HepG2 (cell line): ENCODE measurements at regions not wholly inside any gene's neighbourhood (a gene's known extent, or its start where the extent isn't known, plus 50 kb on each side); places are given as distances from the start of the nearest gene placed in this dataset.

Experiments used
- ATAC-seq: fragments of 200-7000 bp; cut with Tn5 transposase; 3 replicates; pipeline ENCODE4 v1.9.1; 2020; ENCODE audit warnings: mild to moderate bottlenecking, moderate library complexity
- BruUV-seq: library from RNA; stranded (reverse); fragments of 400-500 nt; replicated peaks from 2 replicates; lab custom pipeline; 2021; lab: Mats Ljungman, UMichigan
- CTCF ChIA-PET: fragments of 300-600 bp; formaldehyde crosslinking; extraction: SDS; loops from one replicate; lab custom pipeline; 2021; ENCODE audit warnings: low total read pairs, inconsistent platforms, low intra/inter-chr PET ratio; lab: Yijun Ruan, JAX
- POLR2A ChIA-PET: fragments of 350-600 bp; sonication (Branson Sonifier 250); formaldehyde crosslinking; loops from one replicate; lab custom pipeline; 2020; ENCODE audit warnings: antibody characterized with exemption, inconsistent platforms; lab: Yijun Ruan, JAX
- DNase-seq: peaks from one replicate; pipeline ENCODE4 v3.0.0-alpha.2; 2015; ENCODE audit warnings: low spot score
- FAIRE-seq: peaks from 3 replicates; lab custom pipeline; 2011; peaks lifted over from hg19 to GRCh38; lab: Jason Lieb, UNC
- H2AFZ ChIP-seq: one replicate; pipeline ENCODE4 v1.6.1; 2011; ENCODE audit warnings: low read length, inconsistent platforms
- H3K27ac ChIP-seq: fragments of 300-600 bp; 3 replicates; pipeline ENCODE4 v1.8.0; 2011; ENCODE audit warnings: mixed run types, mild to moderate bottlenecking, mixed read lengths, low read length, inconsistent platforms; ENCODE audit not compliant: insufficient read depth; ENCODE audit errors: extremely low read length
- H3K27me3 ChIP-seq, 2 experiments: fragments of 200-600 bp in 1 of 2; 2 replicates in 1 of 2; 3 replicates in 1 of 2; pipeline versions ENCODE4 v1.6.0 to v1.8.0; 2011; ENCODE audit warnings: low read length in 2 of 2, mild to moderate bottlenecking in 2 of 2, moderate library complexity in 2 of 2, inconsistent platforms in 1 of 2; ENCODE audit not compliant: insufficient read depth in 2 of 2, control insufficient read depth in 1 of 2
- H3K36me3 ChIP-seq, 2 experiments: fragments of 200-600 bp in 1 of 2; replicated peaks in 1 of 2; 2 replicates in 1 of 2; 3 replicates in 1 of 2; pipeline versions ENCODE4 v1.5.1 to v1.8.0; 2011; ENCODE audit warnings: low read length in 2 of 2, inconsistent platforms in 1 of 2; ENCODE audit not compliant: insufficient read depth in 2 of 2, control insufficient read depth in 1 of 2
- H3K4me1 ChIP-seq: 2 replicates; pipeline ENCODE4 v1.5.1; 2012; ENCODE audit warnings: low read length, inconsistent platforms; ENCODE audit not compliant: insufficient read depth
- H3K4me2 ChIP-seq: 2 replicates; pipeline ENCODE4 v1.6.0; 2011; ENCODE audit warnings: low read depth, low read length, inconsistent platforms
- H3K4me3 ChIP-seq, 3 experiments: fragments of 200-600 bp in 1 of 3; sonication (generic), shearing (Covaris generic) in 1 of 3; replicated peaks in 1 of 3; 2 replicates each; pipeline ENCODE4 v1.5.1; 2011 to 2016; ENCODE audit warnings: low read length in 3 of 3, inconsistent platforms in 2 of 3, low read depth in 2 of 3, mild to moderate bottlenecking in 2 of 3, control low read depth in 1 of 3, mixed read lengths in 1 of 3; ENCODE audit not compliant: insufficient read depth in 1 of 3
- H3K79me2 ChIP-seq: one replicate; pipeline ENCODE4 v1.6.1; 2011; ENCODE audit warnings: low read length, inconsistent platforms; ENCODE audit not compliant: insufficient read depth
- H3K9ac ChIP-seq: 2 replicates; pipeline ENCODE4 v1.6.0; 2011; ENCODE audit warnings: mild to moderate bottlenecking, low read depth, low read length, inconsistent platforms; ENCODE audit not compliant: insufficient read depth
- H3K9me3 ChIP-seq: 2 replicates; pipeline ENCODE4 v1.5.1; 2012; ENCODE audit warnings: mild to moderate bottlenecking, low read length
- H4K20me1 ChIP-seq: 2 replicates; pipeline ENCODE4 v1.6.0; 2011; ENCODE audit warnings: inconsistent platforms, mild to moderate bottlenecking, low read length, moderate library complexity; ENCODE audit not compliant: insufficient read depth
- ARID4A ChIP-seq: sonication (generic); formaldehyde crosslinking; IDR thresholded peaks from 2 replicates; pipeline ENCODE4 v1.5.0; 2020; ENCODE audit warnings: mild to moderate bottlenecking, missing genetic modification reagents, borderline replicate concordance
- CEBPB ChIP-seq: IDR thresholded peaks from 2 replicates; pipeline ENCODE4 v1.6.1; 2011; ENCODE audit warnings: low read depth, low read length, improper control_type of control experiment, borderline replicate concordance
- KAT7 ChIP-seq: IDR thresholded peaks from 2 replicates; pipeline ENCODE4 v1.6.1; 2018; ENCODE audit warnings: borderline replicate concordance, missing compliant biosample characterization
- KDM2A ChIP-seq: sonication (generic); formaldehyde crosslinking; IDR thresholded peaks from 2 replicates; pipeline ENCODE4 v1.4.0; 2020; ENCODE audit warnings: low read depth, missing genetic modification reagents, borderline replicate concordance
- RFX1 ChIP-seq: fragments of 450-650 bp; IDR thresholded peaks from 2 replicates; pipeline ENCODE4 v1.6.1; 2017
- ZNF12 ChIP-seq: sonication (generic); formaldehyde crosslinking; IDR thresholded peaks from 2 replicates; pipeline ENCODE4 v1.5.0; 2020; ENCODE audit warnings: missing genetic modification reagents
- ZNF180 ChIP-seq: sonication (generic); formaldehyde crosslinking; IDR thresholded peaks from 2 replicates; pipeline ENCODE4 v1.4.0; 2020; ENCODE audit warnings: low read depth, missing genetic modification reagents, borderline replicate concordance
- ZNF761 ChIP-seq: sonication (generic); formaldehyde crosslinking; conservative IDR thresholded peaks from 2 replicates; pipeline ENCODE4 v1.4.0; 2020; ENCODE audit warnings: mild to moderate bottlenecking, missing genetic modification reagents
- WGBS: methylation state at CpG from one replicate; pipeline ENCODE4 v1.1.6; 2017; ENCODE audit warnings: low lambda C conversion rate; 5-methylcytosine and 5-hydroxymethylcytosine counted together
- in situ Hi-C: cut with HindIII; loops from 2 replicates; pipeline ENCODE4 v1.10.0; 2017; ENCODE audit warnings: low pct_unique_long_range_greater_than_20kb; ENCODE audit not compliant: extremely low pct_ligation_motif_present
- intact Hi-C: fragments of 100-400 bp; cut with micrococcal nuclease; formaldehyde crosslinking; loops from one replicate; pipeline ENCODE4 v1.10.0; 2022; ENCODE audit not compliant: unreplicated experiment
- TF ChIP-seq, protein P1 (sequence below): sonication (generic); formaldehyde crosslinking; IDR thresholded peaks from 2 replicates; pipeline ENCODE4 v1.9.0; 2021; ENCODE audit warnings: missing genetic modification reagents, mild to moderate bottlenecking, borderline replicate concordance

DNA sequence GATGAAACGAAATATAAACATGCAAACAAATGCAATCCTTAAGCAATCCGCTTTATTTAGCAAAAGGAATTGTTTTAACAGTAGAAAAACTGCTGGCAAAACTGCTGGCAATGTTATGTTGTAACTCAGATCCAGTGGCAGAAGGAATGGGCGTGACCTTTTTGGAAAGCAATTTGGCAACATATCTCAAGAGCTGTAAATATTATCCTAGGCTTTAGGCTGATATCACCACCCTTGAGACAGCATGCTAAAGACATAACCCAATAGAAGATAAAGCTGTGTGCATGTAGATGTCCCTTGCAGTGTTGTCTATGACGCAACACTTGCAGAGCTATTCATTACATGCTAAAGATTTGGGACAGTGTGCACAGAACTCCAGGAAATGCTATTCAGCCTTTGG lies 138.5 kb downstream of the DICER1 start:
- ChIA-PET POLR2A (no interaction called here), CTCF (no interaction called here)
- BruUV-seq, result no TSS peak
- 2% methylated on average over 4 of the region's 4 CpGs for WGBS
- Histone ChIP-seq H3K9me3 (no peaks in the 10 kb centered on the region), H3K9ac (no peak overlapping the region), H3K4me2 (no peak overlapping the region), H2AFZ (no peak overlapping the region), H3K36me3 (no peaks in the 10 kb centered on the region), H3K4me3 (no peak overlapping the region), H3K4me1 (no peaks in the 10 kb centered on the region), H4K20me1 (no peaks in the 10 kb centered on the region), H3K27me3 (peaks cover 0 to 9% of the 10 kb centered on the region in 2 experiments; a peak in 2 of 5 replicates), H3K79me2 (no peaks in the 10 kb centered on the region), H3K27ac (no peak overlapping the region)
- ATAC-seq (no peak), FAIRE-seq (no peak), DNase-seq (no peak)
- in situ Hi-C loops, result no loop called here
- TF ChIP-seq CEBPB, result peak; percentile 43; the same call in 1 of the 2 replicates
- TF ChIP-seq, protein P1, sequence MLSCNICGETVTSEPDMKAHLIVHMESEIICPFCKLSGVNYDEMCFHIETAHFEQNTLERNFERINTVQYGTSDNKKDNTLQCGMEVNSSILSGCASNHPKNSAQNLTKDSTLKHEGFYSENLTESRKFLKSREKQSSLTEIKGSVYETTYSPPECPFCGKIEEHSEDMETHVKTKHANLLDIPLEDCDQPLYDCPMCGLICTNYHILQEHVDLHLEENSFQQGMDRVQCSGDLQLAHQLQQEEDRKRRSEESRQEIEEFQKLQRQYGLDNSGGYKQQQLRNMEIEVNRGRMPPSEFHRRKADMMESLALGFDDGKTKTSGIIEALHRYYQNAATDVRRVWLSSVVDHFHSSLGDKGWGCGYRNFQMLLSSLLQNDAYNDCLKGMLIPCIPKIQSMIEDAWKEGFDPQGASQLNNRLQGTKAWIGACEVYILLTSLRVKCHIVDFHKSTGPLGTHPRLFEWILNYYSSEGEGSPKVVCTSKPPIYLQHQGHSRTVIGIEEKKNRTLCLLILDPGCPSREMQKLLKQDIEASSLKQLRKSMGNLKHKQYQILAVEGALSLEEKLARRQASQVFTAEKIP, result no peak
- TF ChIP-seq ZNF180 (CRISPR knock-in tag), result no peak
- no peak for TF ChIP-seq ZNF761 (CRISPR knock-in tag)
- no peak for TF ChIP-seq KDM2A (CRISPR knock-in tag)
- intact Hi-C loops, result no loop called here

DNA sequence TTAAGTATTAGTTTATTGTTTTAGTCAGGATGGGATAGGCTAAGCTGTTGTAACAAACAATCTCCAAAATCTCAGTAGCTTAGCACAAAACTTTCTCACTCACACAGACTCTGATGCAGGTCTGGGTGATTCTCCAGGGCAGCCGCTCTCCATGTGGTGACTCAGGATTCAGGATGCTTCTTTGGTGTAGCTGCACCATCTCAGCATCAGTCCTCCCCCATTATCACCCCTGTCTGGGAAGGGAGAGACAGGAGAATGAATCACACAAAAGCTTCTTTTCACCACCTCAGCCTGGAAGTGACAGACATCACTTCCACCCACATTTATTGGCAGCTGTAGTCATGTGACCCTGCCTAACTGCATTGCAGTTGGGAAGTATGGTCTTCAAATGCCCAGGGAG lies 142.3 kb downstream of the DICER1 start:
- H3K27ac ChIP-seq, result no peak overlapping the region
- H3K9me3 ChIP-seq, result no peaks in the 10 kb centered on the region
- H3K79me2 ChIP-seq, result no peaks in the 10 kb centered on the region
- no peak overlapping the region for H2AFZ ChIP-seq
- H4K20me1 ChIP-seq, result no peaks in the 10 kb centered on the region
- H3K4me3 ChIP-seq, result no peak overlapping the region
- no peak for TF ChIP-seq ARID4A (CRISPR knock-in tag)
- TF ChIP-seq ZNF12 (CRISPR knock-in tag), result 0 out of 2 replicates have a peak, but pooled peaks have one; percentile 30
- no peak for TF ChIP-seq KAT7 (CRISPR knock-in tag)
- TF ChIP-seq RFX1, result no peak
- no TSS peak for BruUV-seq
- DNase-seq (no peak), FAIRE-seq (no peak), ATAC-seq (no peak)
- no peaks in the 10 kb centered on the region for H3K36me3 ChIP-seq
- ChIA-PET POLR2A (no interaction called here), CTCF (no interaction called here)
- intact Hi-C loops, result no loop called here
- no peaks in the 10 kb centered on the region for H3K4me1 ChIP-seq
- in situ Hi-C loops, result no loop called here
- H3K27me3 ChIP-seq, result peaks cover 0 to 11% of the 10 kb centered on the region in 2 experiments; a peak in 4 of 5 replicates
- no peak overlapping the region for H3K9ac ChIP-seq
- no peak overlapping the region for H3K4me2 ChIP-seq
- WGBS, result 83% methylated on average over 1 of the region's 1 CpG
